DND-41 (cell line): ENCODE measurements at regions not wholly inside any gene's neighbourhood (a gene's known extent, or its start where the extent isn't known, plus 50 kb on each side); places are given as distances from the start of the nearest gene placed in this dataset.

Source experiments
- EZH2 ChIP-seq: IDR thresholded peaks from 3 replicates; pipeline ENCODE4 v1.6.1; 2012; ENCODE audit warnings: borderline replicate concordance, low read depth, mild to moderate bottlenecking, moderate library complexity, low read length, inconsistent platforms; ENCODE audit not compliant: severe bottlenecking
- TF ChIP-seq, protein P1 (sequence below): IDR thresholded peaks from 2 replicates; pipeline ENCODE4 v1.5.1; 2012; ENCODE audit warnings: borderline replicate concordance, low read length, moderate library complexity, mild to moderate bottlenecking; ENCODE audit not compliant: poor library complexity, severe bottlenecking; ENCODE audit errors: extremely low read depth

DNA sequence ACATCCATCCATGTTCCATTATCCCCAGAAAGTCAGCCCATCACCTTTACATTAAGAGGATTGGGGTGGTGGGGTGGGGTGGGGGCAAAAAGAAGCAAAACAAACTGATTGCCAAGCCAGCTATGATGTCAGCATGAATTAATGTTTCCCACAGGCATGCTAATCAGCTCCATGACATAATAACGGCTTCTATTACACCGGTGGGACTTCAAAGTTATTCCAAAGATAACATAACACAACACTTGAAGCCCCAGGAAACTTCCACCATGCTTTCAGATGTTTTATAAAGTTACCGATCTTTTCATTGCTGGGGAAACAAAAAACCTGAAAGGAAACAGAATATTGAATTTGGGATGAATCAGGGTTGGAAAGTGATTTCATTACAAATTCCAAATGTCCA is 155.9 kb upstream of the IRX5 start:
- TF ChIP-seq, protein P1, sequence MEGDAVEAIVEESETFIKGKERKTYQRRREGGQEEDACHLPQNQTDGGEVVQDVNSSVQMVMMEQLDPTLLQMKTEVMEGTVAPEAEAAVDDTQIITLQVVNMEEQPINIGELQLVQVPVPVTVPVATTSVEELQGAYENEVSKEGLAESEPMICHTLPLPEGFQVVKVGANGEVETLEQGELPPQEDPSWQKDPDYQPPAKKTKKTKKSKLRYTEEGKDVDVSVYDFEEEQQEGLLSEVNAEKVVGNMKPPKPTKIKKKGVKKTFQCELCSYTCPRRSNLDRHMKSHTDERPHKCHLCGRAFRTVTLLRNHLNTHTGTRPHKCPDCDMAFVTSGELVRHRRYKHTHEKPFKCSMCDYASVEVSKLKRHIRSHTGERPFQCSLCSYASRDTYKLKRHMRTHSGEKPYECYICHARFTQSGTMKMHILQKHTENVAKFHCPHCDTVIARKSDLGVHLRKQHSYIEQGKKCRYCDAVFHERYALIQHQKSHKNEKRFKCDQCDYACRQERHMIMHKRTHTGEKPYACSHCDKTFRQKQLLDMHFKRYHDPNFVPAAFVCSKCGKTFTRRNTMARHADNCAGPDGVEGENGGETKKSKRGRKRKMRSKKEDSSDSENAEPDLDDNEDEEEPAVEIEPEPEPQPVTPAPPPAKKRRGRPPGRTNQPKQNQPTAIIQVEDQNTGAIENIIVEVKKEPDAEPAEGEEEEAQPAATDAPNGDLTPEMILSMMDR = no peak
- no peak for TF ChIP-seq EZH2
